ENCODE measurements at regions not wholly inside any gene's neighbourhood (a gene's known extent, or its start where the extent isn't known, plus 50 kb on each side); places are given as distances from the start of the nearest gene placed in this dataset.
A peak's percentile ranks its signal among the peaks of the same experiment; 100 is the strongest.

DNA sequence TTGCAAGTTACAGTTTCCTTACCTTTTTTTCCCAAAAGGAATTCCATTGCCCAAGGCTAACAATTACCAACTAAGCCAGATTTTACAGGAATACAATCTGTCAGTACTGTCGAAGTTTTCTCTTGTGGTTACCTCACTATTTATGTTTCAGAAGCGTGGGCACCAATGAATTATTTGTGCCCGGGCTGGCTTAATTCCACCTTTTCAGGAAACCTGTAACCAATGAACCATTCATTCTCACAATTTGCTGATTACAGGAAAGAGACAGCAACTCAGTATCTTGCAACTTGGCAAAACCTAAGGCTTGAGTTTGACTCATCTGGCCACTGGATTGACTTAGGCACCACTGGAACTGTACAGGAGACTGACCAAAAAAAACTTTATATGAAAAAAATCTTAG is 485.6 kb downstream of the INHBA start:
- no peak for DNase-seq (ENCODE audit: low spot score)
- no peak overlapping the region for H3K9ac ChIP-seq (ENCODE audit: low read depth in 1 of 2, low read length in 2 of 2)
- H3K4me1 ChIP-seq (ENCODE audit: control insufficient read depth in 4 of 4, insufficient read depth in 4 of 4, low read length in 3 of 4) = no peaks in the 10 kb centered on the region
- no peaks in the 10 kb centered on the region for H3K27me3 ChIP-seq (ENCODE audit: control insufficient read depth in 4 of 4, insufficient read depth in 4 of 4, low read length in 3 of 4)
- 86% methylated on average over 3 of the region's 3 CpGs for WGBS
- H3K4me3 ChIP-seq (ENCODE audit: low read depth in 1 of 3, low read length in 3 of 3) = no peak overlapping the region
- TF ChIP-seq YY1 (IDR thresholded peaks at IDR 0.05) (no peak), RAD21 (IDR thresholded peaks at IDR 0.05) (no peak), TAF1 (conservative IDR thresholded peaks at IDR 0.05) (no peak), JUND (IDR thresholded peaks at IDR 0.05) (no peak), RXRA (IDR thresholded peaks at IDR 0.05) (no peak), FOXA2 (IDR thresholded peaks at IDR 0.05) (no peak), SP1 (IDR thresholded peaks at IDR 0.05) (no peak)
- TF ChIP-seq, protein P1, sequence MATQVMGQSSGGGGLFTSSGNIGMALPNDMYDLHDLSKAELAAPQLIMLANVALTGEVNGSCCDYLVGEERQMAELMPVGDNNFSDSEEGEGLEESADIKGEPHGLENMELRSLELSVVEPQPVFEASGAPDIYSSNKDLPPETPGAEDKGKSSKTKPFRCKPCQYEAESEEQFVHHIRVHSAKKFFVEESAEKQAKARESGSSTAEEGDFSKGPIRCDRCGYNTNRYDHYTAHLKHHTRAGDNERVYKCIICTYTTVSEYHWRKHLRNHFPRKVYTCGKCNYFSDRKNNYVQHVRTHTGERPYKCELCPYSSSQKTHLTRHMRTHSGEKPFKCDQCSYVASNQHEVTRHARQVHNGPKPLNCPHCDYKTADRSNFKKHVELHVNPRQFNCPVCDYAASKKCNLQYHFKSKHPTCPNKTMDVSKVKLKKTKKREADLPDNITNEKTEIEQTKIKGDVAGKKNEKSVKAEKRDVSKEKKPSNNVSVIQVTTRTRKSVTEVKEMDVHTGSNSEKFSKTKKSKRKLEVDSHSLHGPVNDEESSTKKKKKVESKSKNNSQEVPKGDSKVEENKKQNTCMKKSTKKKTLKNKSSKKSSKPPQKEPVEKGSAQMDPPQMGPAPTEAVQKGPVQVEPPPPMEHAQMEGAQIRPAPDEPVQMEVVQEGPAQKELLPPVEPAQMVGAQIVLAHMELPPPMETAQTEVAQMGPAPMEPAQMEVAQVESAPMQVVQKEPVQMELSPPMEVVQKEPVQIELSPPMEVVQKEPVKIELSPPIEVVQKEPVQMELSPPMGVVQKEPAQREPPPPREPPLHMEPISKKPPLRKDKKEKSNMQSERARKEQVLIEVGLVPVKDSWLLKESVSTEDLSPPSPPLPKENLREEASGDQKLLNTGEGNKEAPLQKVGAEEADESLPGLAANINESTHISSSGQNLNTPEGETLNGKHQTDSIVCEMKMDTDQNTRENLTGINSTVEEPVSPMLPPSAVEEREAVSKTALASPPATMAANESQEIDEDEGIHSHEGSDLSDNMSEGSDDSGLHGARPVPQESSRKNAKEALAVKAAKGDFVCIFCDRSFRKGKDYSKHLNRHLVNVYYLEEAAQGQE (IDR thresholded peaks at IDR 0.05) = no peak
- TF ChIP-seq, protein P2, sequence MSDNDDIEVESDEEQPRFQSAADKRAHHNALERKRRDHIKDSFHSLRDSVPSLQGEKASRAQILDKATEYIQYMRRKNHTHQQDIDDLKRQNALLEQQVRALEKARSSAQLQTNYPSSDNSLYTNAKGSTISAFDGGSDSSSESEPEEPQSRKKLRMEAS (IDR thresholded peaks at IDR 0.05) = no peak
- no peak overlapping the region for H3K27ac ChIP-seq (ENCODE audit: low read depth in 1 of 2, low read length in 2 of 2)
- H3K36me3 ChIP-seq (ENCODE audit: control insufficient read depth in 4 of 4, insufficient read depth in 3 of 4, low read depth in 1 of 4, low read length in 3 of 4) = no peaks in the 10 kb centered on the region
- H3K9me3 ChIP-seq (ENCODE audit: control insufficient read depth in 4 of 4, low read length in 3 of 4) = no peaks in the 10 kb centered on the region

DNA sequence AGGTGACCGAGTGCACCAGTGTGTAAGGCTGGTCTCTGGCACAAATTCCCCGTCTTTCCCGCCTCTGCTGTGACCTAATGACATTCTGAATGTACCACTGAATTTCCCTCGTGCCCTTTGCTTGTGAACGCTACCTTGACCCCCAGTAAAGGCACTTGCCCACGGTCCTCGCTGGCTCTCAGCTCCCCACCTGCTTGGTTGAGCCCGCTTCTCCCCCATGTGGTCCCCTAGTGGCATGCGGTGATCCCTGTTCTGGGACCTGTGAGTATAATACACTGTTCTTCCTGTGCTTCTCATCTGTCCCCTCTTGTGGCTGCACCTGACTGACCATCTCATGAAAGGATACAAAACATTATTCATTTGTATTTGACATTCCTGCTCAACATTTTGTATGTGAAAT is 495.7 kb downstream of the INHBA start:
- WGBS = 72% methylated on average over 9 of the region's 9 CpGs
- no peak overlapping the region for H3K27ac ChIP-seq (ENCODE audit: low read depth in 1 of 2, low read length in 2 of 2)
- no peak overlapping the region for H3K4me3 ChIP-seq (ENCODE audit: low read depth in 1 of 3, low read length in 3 of 3)
- no peaks in the 10 kb centered on the region for H3K9me3 ChIP-seq (ENCODE audit: control insufficient read depth in 4 of 4, low read length in 3 of 4)
- H3K4me1 ChIP-seq (ENCODE audit: control insufficient read depth in 4 of 4, insufficient read depth in 4 of 4, low read length in 3 of 4) = no peaks in the 10 kb centered on the region
- H3K36me3 ChIP-seq (ENCODE audit: control insufficient read depth in 4 of 4, insufficient read depth in 3 of 4, low read depth in 1 of 4, low read length in 3 of 4) = no peaks in the 10 kb centered on the region
- H3K9ac ChIP-seq (ENCODE audit: low read depth in 1 of 2, low read length in 2 of 2) = no peak overlapping the region
- TF ChIP-seq, protein P2 (IDR thresholded peaks at IDR 0.05) = no peak
- peak in 1 of 2 donors; percentile 27 for TF ChIP-seq RAD21 (IDR thresholded peaks at IDR 0.05)
- H3K27me3 ChIP-seq (ENCODE audit: control insufficient read depth in 4 of 4, insufficient read depth in 4 of 4, low read length in 3 of 4) = no peaks in the 10 kb centered on the region
- no peak for DNase-seq (ENCODE audit: low spot score)

DNA sequence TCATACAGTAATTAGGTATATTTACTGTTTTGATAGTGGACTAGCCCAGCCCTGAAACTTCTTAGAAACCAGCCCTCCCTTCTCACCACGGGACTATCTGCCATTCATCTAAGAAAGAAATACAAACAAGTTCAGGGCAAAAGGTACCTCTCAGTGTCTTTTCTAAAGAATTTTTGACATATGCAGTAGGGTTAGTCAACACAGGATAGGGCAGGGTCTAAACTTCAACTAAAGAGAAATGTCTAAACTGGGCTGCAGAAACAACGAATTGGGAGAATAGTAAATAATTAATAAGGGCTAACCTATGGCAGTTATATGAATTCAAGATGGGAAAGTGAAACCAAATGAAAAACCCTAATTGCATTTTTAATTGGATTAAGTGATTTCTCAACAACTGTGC is 496.6 kb downstream of the INHBA start:
- Histone ChIP-seq H3K9ac (ENCODE audit: low read depth in 1 of 2, low read length in 2 of 2) (no peak overlapping the region), H3K9me3 (ENCODE audit: control insufficient read depth in 4 of 4, low read length in 3 of 4) (no peaks in the 10 kb centered on the region), H3K27me3 (ENCODE audit: control insufficient read depth in 4 of 4, insufficient read depth in 4 of 4, low read length in 3 of 4) (no peaks in the 10 kb centered on the region), H3K36me3 (ENCODE audit: control insufficient read depth in 4 of 4, insufficient read depth in 3 of 4, low read depth in 1 of 4, low read length in 3 of 4) (no peaks in the 10 kb centered on the region), H3K4me1 (ENCODE audit: control insufficient read depth in 4 of 4, insufficient read depth in 4 of 4, low read length in 3 of 4) (no peaks in the 10 kb centered on the region), H3K4me3 (ENCODE audit: low read depth in 1 of 3, low read length in 3 of 3) (no peak overlapping the region), H3K27ac (ENCODE audit: low read depth in 1 of 2, low read length in 2 of 2) (no peak overlapping the region)
- DNase-seq (ENCODE audit: low spot score) = no peak
- WGBS = 23% methylated on average over 2 of the region's 2 CpGs
- no peak for TF ChIP-seq YY1 (IDR thresholded peaks at IDR 0.05)
- TF ChIP-seq, protein P2 (IDR thresholded peaks at IDR 0.05) = no peak
- TF ChIP-seq NR2F2 (IDR thresholded peaks at IDR 0.05) = no peak
- peak in 1 of 2 donors; percentile 5 for TF ChIP-seq HNF4A (conservative IDR thresholded peaks at IDR 0.05)
- no peak for TF ChIP-seq GABPA (IDR thresholded peaks at IDR 0.05 in 1 of 2, conservative IDR thresholded peaks at IDR 0.05 in 1 of 2)
- no peak for TF ChIP-seq RAD21 (IDR thresholded peaks at IDR 0.05)

All from liver (tissue), 7 donors.